OCI-LY1 (cell line): ENCODE measurements at regions not wholly inside any gene's neighbourhood (a gene's known extent, or its start where the extent isn't known, plus 50 kb on each side); places are given as distances from the start of the nearest gene placed in this dataset.

Experiments used
- H2AFZ ChIP-seq: fragments of 200-600 bp; sonication (generic), shearing (Covaris generic); 2 replicates; pipeline ENCODE4 v1.6.0; 2014; ENCODE audit warnings: antibody characterized with exemption, mild to moderate bottlenecking, low read length
- H3F3A ChIP-seq: fragments of 200-600 bp; sonication (generic), shearing (Covaris generic); 2 replicates; pipeline ENCODE4 v1.6.0; 2014; ENCODE audit warnings: mild to moderate bottlenecking, antibody characterized with exemption, low read length, moderate library complexity; ENCODE audit not compliant: insufficient read depth
- H3K27ac ChIP-seq: fragments of 200-600 bp; sonication (generic); 2 replicates; pipeline ENCODE4 v1.5.1; 2014; ENCODE audit warnings: low read length, mixed run types, mild to moderate bottlenecking, low read depth; ENCODE audit not compliant: poor library complexity, severe bottlenecking
- H3K27me3 ChIP-seq: fragments of 200-600 bp; sonication (generic); 2 replicates; pipeline ENCODE4 v1.6.0; 2014; ENCODE audit warnings: antibody characterized with exemption, mild to moderate bottlenecking, low read length, moderate library complexity; ENCODE audit not compliant: insufficient read depth
- H3K36me3 ChIP-seq: fragments of 200-600 bp; sonication (generic); 2 replicates; pipeline ENCODE4 v1.6.1; 2014; ENCODE audit warnings: mild to moderate bottlenecking, antibody characterized with exemption, low read length, moderate library complexity, mixed read lengths; ENCODE audit not compliant: insufficient read depth
- H3K4me1 ChIP-seq: fragments of 200-600 bp; sonication (generic); 2 replicates; pipeline ENCODE4 v1.5.1; 2014; ENCODE audit warnings: mild to moderate bottlenecking, low read length, moderate library complexity; ENCODE audit not compliant: insufficient read depth, severe bottlenecking
- H3K4me2 ChIP-seq: fragments of 200-600 bp; sonication (generic), shearing (Covaris generic); 2 replicates; pipeline ENCODE4 v1.6.1; 2014; ENCODE audit warnings: low read length
- H3K4me3 ChIP-seq: fragments of 200-600 bp; sonication (generic); 2 replicates; pipeline ENCODE4 v1.5.1; 2014; ENCODE audit warnings: low read length, low read depth, mild to moderate bottlenecking, mixed read lengths; ENCODE audit not compliant: poor library complexity, severe bottlenecking
- H3K79me2 ChIP-seq: fragments of 200-600 bp; shearing (Covaris generic); 2 replicates; pipeline ENCODE4 v1.6.1; 2016; ENCODE audit warnings: mixed run types, low read length, mixed read lengths; ENCODE audit not compliant: insufficient read depth
- H3K9ac ChIP-seq: fragments of 200-600 bp; sonication (generic), shearing (Covaris generic); 2 replicates; pipeline ENCODE4 v1.6.1; 2014; ENCODE audit warnings: mild to moderate bottlenecking, low read length, mixed read lengths
- H3K9me2 ChIP-seq: fragments of 200-600 bp; sonication (generic), shearing (Covaris generic); 2 replicates; pipeline ENCODE4 v1.6.1; 2014; ENCODE audit warnings: low read depth, mild to moderate bottlenecking, low read length, mixed read lengths
- H3K9me3 ChIP-seq: fragments of 200-600 bp; shearing (Covaris generic); 2 replicates; pipeline ENCODE4 v1.6.1; 2014; ENCODE audit warnings: low read length, mixed read lengths
- H4K20me1 ChIP-seq: fragments of 200-600 bp; sonication (generic), shearing (Covaris generic); 2 replicates; pipeline ENCODE4 v1.6.0; 2016; ENCODE audit warnings: mild to moderate bottlenecking, low read length; ENCODE audit not compliant: insufficient read depth
- CTCF ChIP-seq: fragments of 200-600 bp; sonication (generic), shearing (Covaris generic); IDR thresholded peaks from 2 replicates; pipeline ENCODE4 v1.5.1; 2017; ENCODE audit warnings: mild to moderate bottlenecking, antibody characterized with exemption, low read length, moderate library complexity, mixed read lengths
- EZH2 ChIP-seq: fragments of 200-600 bp; sonication (generic), shearing (Covaris generic); IDR thresholded peaks from 2 replicates; pipeline ENCODE4 v1.8.0; 2017; ENCODE audit warnings: borderline replicate concordance, mixed run types, mild to moderate bottlenecking, antibody characterized with exemption, low read length, moderate library complexity, mixed read lengths

- no peaks in the 10 kb centered on the region for H3K9me3 ChIP-seq
- H4K20me1 ChIP-seq: no peaks in the 10 kb centered on the region
- H3K27ac ChIP-seq: no peak overlapping the region
- no peak overlapping the region for H3K4me2 ChIP-seq
- no peak overlapping the region for H3K9ac ChIP-seq
- H3F3A ChIP-seq: no peaks in the 10 kb centered on the region
- TF ChIP-seq CTCF: no peak
- TF ChIP-seq EZH2: no peak
- H3K79me2 ChIP-seq: no peaks in the 10 kb centered on the region
- H3K27me3 ChIP-seq: no peaks in the 10 kb centered on the region
- no peak overlapping the region for H3K4me3 ChIP-seq
- H3K9me2 ChIP-seq: no peaks in the 10 kb centered on the region
- no peak overlapping the region for H2AFZ ChIP-seq
- H3K36me3 ChIP-seq: no peaks in the 10 kb centered on the region
- no peaks in the 10 kb centered on the region for H3K4me1 ChIP-seq
Measured at GRCh38 chr15:62684123-62684808, 358.3 kb upstream of the TPM1 start.

GRCh38 chr15:62691008-62691407, 351.5 kb upstream of the TPM1 start:
- Histone ChIP-seq H3K27me3 (no peaks in the 10 kb centered on the region), H3K9me3 (no peaks in the 10 kb centered on the region), H3K4me1 (no peaks in the 10 kb centered on the region), H3F3A (no peaks in the 10 kb centered on the region), H2AFZ (no peak overlapping the region), H3K36me3 (no peaks in the 10 kb centered on the region), H3K79me2 (no peaks in the 10 kb centered on the region), H3K9ac (no peak overlapping the region), H3K4me3 (no peak overlapping the region), H3K4me2 (no peak overlapping the region), H4K20me1 (no peaks in the 10 kb centered on the region), H3K9me2 (no peaks in the 10 kb centered on the region), H3K27ac (no peak overlapping the region)
- no peak for TF ChIP-seq EZH2
- TF ChIP-seq CTCF: no peak

GRCh38 chr15:62697636-62698035, 344.9 kb upstream of the TPM1 start:
- Histone ChIP-seq H4K20me1 (no peaks in the 10 kb centered on the region), H3K9me2 (no peaks in the 10 kb centered on the region), H3K9ac (no peak overlapping the region), H3K27ac (no peak overlapping the region), H2AFZ (no peak overlapping the region), H3K9me3 (no peaks in the 10 kb centered on the region), H3K27me3 (no peaks in the 10 kb centered on the region), H3K79me2 (no peaks in the 10 kb centered on the region), H3K4me1 (no peaks in the 10 kb centered on the region), H3F3A (no peaks in the 10 kb centered on the region), H3K36me3 (no peaks in the 10 kb centered on the region), H3K4me2 (no peak overlapping the region), H3K4me3 (no peak overlapping the region)
- TF ChIP-seq EZH2: no peak

- Histone ChIP-seq H2AFZ (no peak overlapping the region), H3F3A (no peaks in the 10 kb centered on the region), H4K20me1 (no peaks in the 10 kb centered on the region), H3K79me2 (no peaks in the 10 kb centered on the region), H3K9me3 (no peaks in the 10 kb centered on the region), H3K9ac (no peak overlapping the region), H3K4me3 (no peak overlapping the region), H3K4me1 (no peaks in the 10 kb centered on the region), H3K4me2 (no peak overlapping the region), H3K9me2 (no peaks in the 10 kb centered on the region), H3K36me3 (no peaks in the 10 kb centered on the region), H3K27me3 (no peaks in the 10 kb centered on the region), H3K27ac (no peak overlapping the region)
- TF ChIP-seq EZH2 (no peak), CTCF (no peak)
Measured at GRCh38 chr15:62698646-62699045, 343.9 kb upstream of the TPM1 start.
